NCI-H1092 treated with DMSO at 0.1 percent for 48 hours (cell line): ENCODE measurements at regions not wholly inside any gene's neighbourhood (a gene's known extent, or its start where the extent isn't known, plus 50 kb on each side); places are given as distances from the start of the nearest gene placed in this dataset.
"Not testable (repeated sequence)": the region's sequence is repeated elsewhere in the genome, so short reads cannot be mapped to it uniquely, and the experiment has no call there.

Experiments
- DNase-seq: peaks from one replicate; lab custom pipeline; 2025; lab: John Stamatoyannopoulos, UW

GRCh38 chr5:18354828-18355227, 720.6 kb downstream of the TAF11L14 start:
- no peak for DNase-seq

GRCh38 chr5:18357486-18357885, 723.2 kb downstream of the TAF11L14 start:
- DNase-seq, result no peak

- DNase-seq, result no peak
These were observed 732.0 kb downstream of the TAF11L14 start for GRCh38 chr5:18366234-18366633.

GRCh38 chr5:18370531-18370930, 736.3 kb downstream of the TAF11L14 start:
- no peak for DNase-seq

- peak; percentile 83 for DNase-seq
These were observed 741.4 kb downstream of the TAF11L14 start for GRCh38 chr5:18375641-18376040.

- DNase-seq, result no peak
These were observed 743.8 kb downstream of the TAF11L14 start for GRCh38 chr5:18378066-18378465.

- DNase-seq, result no peak
These were observed 744.9 kb downstream of the TAF11L14 start for GRCh38 chr5:18379189-18379588.

GRCh38 chr5:18380729-18381362, 746.6 kb downstream of the TAF11L14 start:
- no peak for DNase-seq

- peak; percentile 45 for DNase-seq
These were observed 759.5 kb downstream of the TAF11L14 start for GRCh38 chr5:18393565-18394442.

GRCh38 chr5:18394443-18394804, 760.2 kb downstream of the TAF11L14 start:
- DNase-seq, result no peak

GRCh38 chr5:18395126-18396110, 761.2 kb downstream of the TAF11L14 start:
- no peak for DNase-seq

GRCh38 chr5:18397371-18397770, 763.1 kb downstream of the TAF11L14 start:
- DNase-seq, result no peak

- no peak for DNase-seq
These were observed 763.6 kb downstream of the TAF11L14 start for GRCh38 chr5:18397891-18398290.

GRCh38 chr5:18399461-18400327, 765.4 kb downstream of the TAF11L14 start:
- DNase-seq, result not testable (repeated sequence)

- DNase-seq, result no peak
These were observed 768.9 kb downstream of the TAF11L14 start for GRCh38 chr5:18403141-18403540.

- DNase-seq, result no peak
These were observed 769.7 kb downstream of the TAF11L14 start for GRCh38 chr5:18403941-18404438.

GRCh38 chr5:18420711-18421110, 786.5 kb downstream of the TAF11L14 start:
- no peak for DNase-seq

GRCh38 chr5:18433336-18433735, 799.1 kb downstream of the TAF11L14 start:
- no peak for DNase-seq

- no peak for DNase-seq
These were observed 803.9 kb downstream of the TAF11L14 start for GRCh38 chr5:18438126-18438525.

GRCh38 chr5:18455521-18455920, 821.3 kb downstream of the TAF11L14 start:
- DNase-seq, result no peak

GRCh38 chr5:18457255-18457654, 823.0 kb downstream of the TAF11L14 start:
- no peak for DNase-seq
